ENCODE measurements at regions not wholly inside any gene's neighbourhood (a gene's known extent, or its start where the extent isn't known, plus 50 kb on each side); places are given as distances from the start of the nearest gene placed in this dataset.

DNA sequence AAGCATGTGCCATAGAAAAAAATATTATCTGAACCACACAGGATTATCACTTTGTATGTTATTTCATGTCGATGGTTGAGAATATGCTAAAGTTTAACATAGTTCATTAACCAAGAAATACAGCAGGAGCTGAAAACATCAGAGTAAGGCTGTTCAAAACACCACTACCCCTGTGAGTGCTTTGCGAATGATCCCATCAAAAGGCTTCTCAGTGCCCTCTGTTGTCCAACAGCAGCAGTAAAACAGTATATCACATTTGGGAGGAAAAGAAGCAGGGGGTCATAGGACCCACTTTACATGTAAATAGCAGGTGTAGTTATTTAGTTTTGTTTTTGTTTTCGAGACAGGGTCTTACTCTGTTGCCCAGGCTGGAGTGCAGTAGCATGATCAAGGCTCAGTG is 289.4 kb upstream of the FMN2 start:
- no peaks in the 10 kb centered on the region for H3K36me3 ChIP-seq (ENCODE audit: low read depth)
- DNase-seq (no peak), ATAC-seq (no peak)
- no peak overlapping the region for H3K4me3 ChIP-seq
- H3K4me1 ChIP-seq (ENCODE audit: low read depth), result no peaks in the 10 kb centered on the region
- TF ChIP-seq, protein P1, sequence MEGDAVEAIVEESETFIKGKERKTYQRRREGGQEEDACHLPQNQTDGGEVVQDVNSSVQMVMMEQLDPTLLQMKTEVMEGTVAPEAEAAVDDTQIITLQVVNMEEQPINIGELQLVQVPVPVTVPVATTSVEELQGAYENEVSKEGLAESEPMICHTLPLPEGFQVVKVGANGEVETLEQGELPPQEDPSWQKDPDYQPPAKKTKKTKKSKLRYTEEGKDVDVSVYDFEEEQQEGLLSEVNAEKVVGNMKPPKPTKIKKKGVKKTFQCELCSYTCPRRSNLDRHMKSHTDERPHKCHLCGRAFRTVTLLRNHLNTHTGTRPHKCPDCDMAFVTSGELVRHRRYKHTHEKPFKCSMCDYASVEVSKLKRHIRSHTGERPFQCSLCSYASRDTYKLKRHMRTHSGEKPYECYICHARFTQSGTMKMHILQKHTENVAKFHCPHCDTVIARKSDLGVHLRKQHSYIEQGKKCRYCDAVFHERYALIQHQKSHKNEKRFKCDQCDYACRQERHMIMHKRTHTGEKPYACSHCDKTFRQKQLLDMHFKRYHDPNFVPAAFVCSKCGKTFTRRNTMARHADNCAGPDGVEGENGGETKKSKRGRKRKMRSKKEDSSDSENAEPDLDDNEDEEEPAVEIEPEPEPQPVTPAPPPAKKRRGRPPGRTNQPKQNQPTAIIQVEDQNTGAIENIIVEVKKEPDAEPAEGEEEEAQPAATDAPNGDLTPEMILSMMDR (IDR thresholded peaks at IDR 0.05), result no peak
- intact Hi-C loops (cut with DNase I, micrococcal nuclease), result no loop called here
- no peaks in the 10 kb centered on the region for H3K9me3 ChIP-seq

DNA sequence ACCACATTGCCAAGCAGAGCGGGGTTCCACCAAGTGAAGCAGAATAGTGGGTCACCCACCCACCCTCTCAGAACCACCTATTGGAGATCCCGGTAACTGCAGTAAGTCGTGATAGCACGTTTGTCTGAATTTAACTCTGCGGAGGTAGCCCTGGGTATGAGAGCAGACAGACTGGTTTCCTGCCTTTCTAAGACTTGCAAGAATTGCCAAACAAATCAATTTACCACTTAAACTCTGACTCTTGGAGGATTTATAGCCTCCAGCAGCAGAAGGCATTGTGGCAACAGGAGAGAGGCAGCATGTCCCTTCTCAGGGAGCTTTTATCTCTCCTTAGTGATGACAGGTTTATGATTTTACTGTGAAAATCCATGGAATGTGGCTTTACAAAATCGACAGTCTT is 287.9 kb upstream of the FMN2 start:
- no peak for ATAC-seq
- no peaks in the 10 kb centered on the region for H3K4me1 ChIP-seq (ENCODE audit: low read depth)
- TF ChIP-seq, protein P1 (IDR thresholded peaks at IDR 0.05), result no peak
- intact Hi-C loops (cut with DNase I, micrococcal nuclease), result no loop called here
- DNase-seq, result no peak
- H3K36me3 ChIP-seq (ENCODE audit: low read depth), result no peaks in the 10 kb centered on the region
- H3K9me3 ChIP-seq, result no peaks in the 10 kb centered on the region
- no peak overlapping the region for H3K4me3 ChIP-seq

DNA sequence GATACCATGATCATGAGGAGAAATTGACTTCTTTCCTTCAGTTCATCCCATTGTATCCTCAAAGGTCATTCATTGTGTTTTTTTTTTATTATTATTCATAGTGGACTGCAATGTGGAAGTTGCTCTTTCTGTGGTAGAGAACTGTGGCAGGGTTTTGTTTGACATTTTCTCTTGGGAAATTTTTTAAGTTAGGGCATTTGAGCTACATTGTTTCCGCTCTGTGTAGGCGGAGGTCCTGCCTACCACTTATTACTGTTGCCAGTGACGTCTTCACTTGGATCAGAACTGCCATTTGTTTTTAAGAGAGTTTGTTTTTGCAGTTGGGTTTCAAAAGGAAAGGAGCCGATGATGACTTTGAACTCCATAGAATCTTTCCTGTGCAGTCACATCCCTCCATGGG is 287.4 kb upstream of the FMN2 start:
- Histone ChIP-seq H3K4me3 (no peak overlapping the region), H3K36me3 (ENCODE audit: low read depth) (no peaks in the 10 kb centered on the region), H3K4me1 (ENCODE audit: low read depth) (no peaks in the 10 kb centered on the region), H3K9me3 (no peaks in the 10 kb centered on the region)
- intact Hi-C loops (cut with DNase I, micrococcal nuclease), result no loop called here
- DNase-seq, result no peak
- ATAC-seq, result no peak
- TF ChIP-seq, protein P1 (IDR thresholded peaks at IDR 0.05), result no peak

DNA sequence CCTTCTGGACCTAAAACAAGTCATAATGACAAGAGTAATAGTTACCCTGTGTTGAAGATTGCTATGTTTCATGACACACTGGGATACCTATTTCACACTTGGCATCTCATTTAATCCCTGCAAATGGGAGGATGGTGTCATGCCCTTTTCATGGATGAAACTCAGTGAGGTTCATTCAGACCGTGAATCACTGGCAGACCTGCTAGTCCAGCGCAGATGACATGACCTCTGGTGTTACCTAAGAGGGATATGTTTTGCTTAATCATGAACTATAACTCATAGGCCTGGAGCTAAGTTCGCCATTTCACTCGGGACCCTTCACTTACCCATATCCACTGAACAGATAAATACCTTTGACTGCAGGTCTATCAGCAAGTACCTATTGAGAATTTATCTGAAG is 286.6 kb upstream of the FMN2 start:
- H3K36me3 ChIP-seq (ENCODE audit: low read depth), result no peaks in the 10 kb centered on the region
- ATAC-seq, result no peak

DNA sequence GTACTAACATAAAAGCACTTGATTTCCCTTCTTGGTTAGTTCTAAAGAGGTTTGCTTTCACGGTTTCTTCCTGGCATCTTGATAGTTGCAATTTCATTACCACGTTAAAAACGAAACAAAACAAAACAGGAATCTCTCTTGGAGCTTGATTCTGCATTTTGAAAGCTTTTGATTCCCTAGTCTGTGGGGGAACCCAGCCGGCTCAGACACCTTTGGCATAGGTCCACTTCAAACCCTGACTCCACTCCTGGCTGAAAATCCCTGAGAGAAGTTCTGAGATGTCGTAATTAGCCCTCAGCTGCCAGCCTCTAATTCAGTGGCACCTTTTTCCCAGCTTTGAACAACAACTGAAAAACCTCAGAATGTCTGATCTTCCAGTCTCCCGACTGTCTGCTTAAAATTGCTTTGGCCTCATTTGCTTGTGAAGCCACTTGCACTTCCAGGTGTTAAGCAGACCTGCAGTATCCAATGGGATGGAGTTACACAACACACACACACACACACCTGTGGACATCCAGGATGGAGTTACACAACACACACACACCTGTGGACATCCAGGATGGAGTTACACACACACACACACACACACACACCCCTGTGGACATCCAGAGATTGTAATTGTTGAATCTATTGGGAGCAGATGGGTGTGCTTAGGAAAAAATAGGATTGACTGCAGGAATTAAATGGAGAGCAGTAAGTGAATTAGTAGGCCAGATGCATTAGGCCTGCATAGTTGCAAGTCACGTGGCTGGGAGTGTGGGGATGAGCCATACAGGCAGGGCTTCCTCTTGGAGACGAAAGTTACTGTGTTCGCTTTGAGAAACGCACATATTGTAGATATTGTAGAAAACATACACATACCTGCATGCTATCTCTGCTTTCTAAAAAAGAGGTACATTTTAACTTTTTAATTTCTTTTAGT is 285.6 kb upstream of the FMN2 start:
- TF ChIP-seq, protein P1 (IDR thresholded peaks at IDR 0.05), result no peak
- H3K4me1 ChIP-seq (ENCODE audit: low read depth), result no peaks in the 10 kb centered on the region
- DNase-seq (no peak), ATAC-seq (no peak)
- H3K36me3 ChIP-seq (ENCODE audit: low read depth), result no peaks in the 10 kb centered on the region
- intact Hi-C loops (cut with DNase I, micrococcal nuclease), result no loop called here
- no peak overlapping the region for H3K4me3 ChIP-seq
- no peaks in the 10 kb centered on the region for H3K9me3 ChIP-seq

More for the DNA sequence above, 286.6 kb upstream of the FMN2 start:
- intact Hi-C loops (cut with DNase I, micrococcal nuclease), result no loop called here
- DNase-seq, result no peak
- Histone ChIP-seq H3K4me3 (no peak overlapping the region), H3K9me3 (no peaks in the 10 kb centered on the region), H3K4me1 (ENCODE audit: low read depth) (no peaks in the 10 kb centered on the region)
- TF ChIP-seq, protein P1 (IDR thresholded peaks at IDR 0.05), result no peak
